ENCODE measurements at regions not wholly inside any gene's neighbourhood (a gene's known extent, or its start where the extent isn't known, plus 50 kb on each side); places are given as distances from the start of the nearest gene placed in this dataset.
"Not testable (repeated sequence)": the region's sequence is repeated elsewhere in the genome, so short reads cannot be mapped to it uniquely, and the experiment has no call there.

DNA sequence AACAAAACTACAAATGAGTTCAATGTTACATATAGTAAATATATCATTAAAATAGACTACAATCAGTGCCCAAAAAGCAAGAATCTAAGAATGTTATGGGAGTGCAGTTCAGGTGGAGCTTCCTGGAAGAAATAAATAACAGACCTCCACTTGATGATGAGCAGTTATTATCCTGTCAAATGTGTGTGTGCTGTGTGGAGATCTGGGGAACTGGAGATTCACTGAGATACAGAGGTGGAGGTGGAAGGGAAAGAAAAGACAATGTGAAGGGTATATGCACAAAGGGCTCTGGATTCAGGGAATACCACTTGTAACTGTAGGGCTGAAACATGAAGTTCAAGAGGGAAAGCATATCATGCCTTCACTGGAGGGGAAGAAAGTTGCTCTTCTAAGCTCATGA is 331.1 kb downstream of the SEMA3D start:
- Histone ChIP-seq H3K36me3 (no peaks in the 10 kb centered on the region), H3K9me3 (ENCODE audit: low read depth) (no peaks in the 10 kb centered on the region), H3K27ac (no peak overlapping the region), H3K27me3 (no peaks in the 10 kb centered on the region), H3K4me1 (ENCODE audit: low read depth) (no peaks in the 10 kb centered on the region), H3K4me3 (no peak overlapping the region)
- TF ChIP-seq, protein P1, sequence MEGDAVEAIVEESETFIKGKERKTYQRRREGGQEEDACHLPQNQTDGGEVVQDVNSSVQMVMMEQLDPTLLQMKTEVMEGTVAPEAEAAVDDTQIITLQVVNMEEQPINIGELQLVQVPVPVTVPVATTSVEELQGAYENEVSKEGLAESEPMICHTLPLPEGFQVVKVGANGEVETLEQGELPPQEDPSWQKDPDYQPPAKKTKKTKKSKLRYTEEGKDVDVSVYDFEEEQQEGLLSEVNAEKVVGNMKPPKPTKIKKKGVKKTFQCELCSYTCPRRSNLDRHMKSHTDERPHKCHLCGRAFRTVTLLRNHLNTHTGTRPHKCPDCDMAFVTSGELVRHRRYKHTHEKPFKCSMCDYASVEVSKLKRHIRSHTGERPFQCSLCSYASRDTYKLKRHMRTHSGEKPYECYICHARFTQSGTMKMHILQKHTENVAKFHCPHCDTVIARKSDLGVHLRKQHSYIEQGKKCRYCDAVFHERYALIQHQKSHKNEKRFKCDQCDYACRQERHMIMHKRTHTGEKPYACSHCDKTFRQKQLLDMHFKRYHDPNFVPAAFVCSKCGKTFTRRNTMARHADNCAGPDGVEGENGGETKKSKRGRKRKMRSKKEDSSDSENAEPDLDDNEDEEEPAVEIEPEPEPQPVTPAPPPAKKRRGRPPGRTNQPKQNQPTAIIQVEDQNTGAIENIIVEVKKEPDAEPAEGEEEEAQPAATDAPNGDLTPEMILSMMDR (IDR thresholded peaks at IDR 0.05; ENCODE audit: low read depth, low read length), result no peak
- DNase-seq (ENCODE audit: low read depth in 1 of 2, low spot score in 1 of 2), result no peak

DNA sequence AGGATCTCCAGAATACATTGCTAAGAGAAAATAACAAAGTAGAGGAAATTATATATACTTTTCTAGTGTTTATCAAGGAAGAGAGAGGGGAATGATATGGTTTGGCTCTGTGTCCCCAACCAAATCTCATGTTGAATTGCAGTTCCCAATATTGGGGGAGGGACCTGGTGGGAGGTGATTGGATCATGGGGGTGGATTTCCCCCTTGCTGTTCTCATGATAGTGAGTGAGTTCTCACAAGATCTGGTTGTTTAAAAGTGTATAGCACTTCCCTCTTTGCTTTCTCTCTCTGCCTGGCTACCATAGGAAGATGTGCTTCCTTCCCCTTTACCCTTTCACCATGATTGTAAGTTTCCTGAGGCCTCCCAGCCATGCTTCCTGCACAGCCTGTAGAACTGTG is 337.9 kb downstream of the SEMA3D start:
- not testable (repeated sequence) for H3K4me1 ChIP-seq (ENCODE audit: low read depth); H3K9me3 ChIP-seq (ENCODE audit: low read depth); H3K36me3 ChIP-seq; H3K27me3 ChIP-seq; H3K4me3 ChIP-seq; DNase-seq (ENCODE audit: low read depth in 1 of 2, low spot score in 1 of 2); H3K27ac ChIP-seq

DNA sequence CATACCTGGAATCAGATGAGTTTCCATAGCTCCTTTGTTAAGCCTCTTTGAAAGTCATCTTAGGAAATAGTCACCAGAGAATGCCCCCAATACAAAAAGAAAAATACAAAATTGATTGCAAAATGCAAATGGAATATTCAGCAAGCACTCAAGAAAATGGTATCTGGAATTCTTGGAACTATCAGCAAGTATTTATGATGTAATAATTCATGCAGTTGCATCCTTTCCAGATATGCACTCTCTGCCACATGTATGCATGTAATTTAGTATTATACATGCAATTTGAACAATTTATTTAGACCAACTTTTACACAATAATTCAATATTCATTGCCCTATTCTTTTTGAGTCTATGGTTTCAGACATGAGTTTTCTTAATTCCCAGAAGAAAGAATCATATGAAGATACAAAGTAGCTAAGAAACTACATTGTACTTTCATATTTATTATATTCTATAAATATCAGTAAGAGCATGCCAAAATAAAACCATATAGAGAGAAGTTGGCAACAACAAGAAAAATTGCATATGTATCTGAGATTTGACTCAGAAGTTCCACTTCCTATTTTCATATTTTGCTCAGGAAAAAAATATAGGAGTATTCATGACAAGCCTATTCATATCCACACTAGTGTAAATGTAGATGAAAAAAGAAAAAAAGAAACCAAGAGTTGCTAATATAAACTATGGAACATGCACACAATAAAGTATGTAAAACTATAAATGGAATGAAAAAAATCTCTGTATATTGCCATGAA is 338.5 kb downstream of the SEMA3D start:
- no peak overlapping the region for H3K4me3 ChIP-seq

GRCh38 chr7:84847790-84848189 is 339.1 kb downstream of the SEMA3D start:
- H3K36me3 ChIP-seq, result no peaks in the 10 kb centered on the region
- peak in 1 of 2 donors; percentile 27 for DNase-seq (ENCODE audit: low read depth in 1 of 2, low spot score in 1 of 2)
- TF ChIP-seq, protein P1 (IDR thresholded peaks at IDR 0.05; ENCODE audit: low read depth, low read length), result no peak
- H3K4me3 ChIP-seq, result no peak overlapping the region
- no peaks in the 10 kb centered on the region for H3K27me3 ChIP-seq
- no peak overlapping the region for H3K27ac ChIP-seq
- H3K9me3 ChIP-seq (ENCODE audit: low read depth), result no peaks in the 10 kb centered on the region
- no peaks in the 10 kb centered on the region for H3K4me1 ChIP-seq (ENCODE audit: low read depth)

More for the DNA sequence above, 338.5 kb downstream of the SEMA3D start:
- DNase-seq (ENCODE audit: low read depth in 1 of 2, low spot score in 1 of 2), result peak in 1 of 2 donors; percentile 2
- Histone ChIP-seq H3K9me3 (ENCODE audit: low read depth) (no peaks in the 10 kb centered on the region), H3K4me1 (ENCODE audit: low read depth) (no peaks in the 10 kb centered on the region), H3K27me3 (no peaks in the 10 kb centered on the region), H3K36me3 (no peaks in the 10 kb centered on the region), H3K27ac (no peak overlapping the region)
- TF ChIP-seq, protein P1 (IDR thresholded peaks at IDR 0.05; ENCODE audit: low read depth, low read length), result no peak

DNA sequence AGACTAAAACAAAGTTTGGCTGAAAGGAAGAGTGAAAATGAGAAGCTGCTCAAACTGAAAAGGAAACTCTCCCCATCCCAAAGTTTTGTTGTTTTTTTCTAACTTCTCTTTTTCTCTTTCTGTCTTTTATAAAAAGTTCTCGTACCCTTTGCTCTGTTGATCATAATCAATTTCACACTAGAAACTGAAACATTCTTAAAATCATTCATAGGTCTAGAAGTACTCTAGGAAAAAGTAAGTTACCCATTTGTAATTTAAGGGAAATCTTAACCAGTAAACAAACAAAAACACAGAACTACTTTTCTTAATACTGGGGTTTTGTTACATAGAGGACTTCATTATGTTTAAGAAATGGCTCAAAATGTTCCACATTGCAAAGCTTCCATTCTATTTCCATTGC is 339.8 kb downstream of the SEMA3D start:
- Histone ChIP-seq H3K4me3 (no peak overlapping the region), H3K27me3 (no peaks in the 10 kb centered on the region), H3K36me3 (no peaks in the 10 kb centered on the region), H3K9me3 (ENCODE audit: low read depth) (no peaks in the 10 kb centered on the region), H3K27ac (no peak overlapping the region), H3K4me1 (ENCODE audit: low read depth) (no peaks in the 10 kb centered on the region)
- TF ChIP-seq, protein P1 (IDR thresholded peaks at IDR 0.05; ENCODE audit: low read depth, low read length), result no peak
- no peak for DNase-seq (ENCODE audit: low read depth in 1 of 2, low spot score in 1 of 2)

DNA sequence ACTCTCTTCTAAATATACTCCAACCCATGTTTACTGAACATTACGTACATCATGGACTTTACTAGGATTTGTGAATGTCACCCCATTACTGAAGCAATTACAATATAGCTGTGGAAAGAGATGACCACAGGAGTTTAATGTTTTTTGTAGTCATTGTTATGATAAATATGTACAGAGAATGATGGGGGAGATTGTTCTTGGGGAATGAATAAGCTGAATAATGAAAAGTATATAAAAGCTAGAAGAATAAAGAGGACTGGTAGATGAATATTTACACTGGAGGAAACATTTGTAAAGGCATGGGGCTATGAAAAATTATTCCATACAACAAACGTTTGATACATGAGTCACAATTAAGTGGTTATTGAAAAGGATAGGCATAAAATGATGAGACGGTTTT is 340.9 kb downstream of the SEMA3D start:
- Histone ChIP-seq H3K4me3 (no peak overlapping the region), H3K4me1 (ENCODE audit: low read depth) (no peaks in the 10 kb centered on the region), H3K36me3 (no peaks in the 10 kb centered on the region), H3K27me3 (no peaks in the 10 kb centered on the region), H3K27ac (no peak overlapping the region), H3K9me3 (ENCODE audit: low read depth) (no peaks in the 10 kb centered on the region)
- DNase-seq (ENCODE audit: low read depth in 1 of 2, low spot score in 1 of 2), result no peak
- TF ChIP-seq, protein P1 (IDR thresholded peaks at IDR 0.05; ENCODE audit: low read depth, low read length), result no peak
